Tibial artery (tissue), 4 donors: ENCODE measurements at regions not wholly inside any gene's neighbourhood (a gene's known extent, or its start where the extent isn't known, plus 50 kb on each side); places are given as distances from the start of the nearest gene placed in this dataset.

Source experiments
- DNase-seq, 2 donors: peaks; one replicate each; pipeline ENCODE4 v3.0.0-alpha.2; 2019
- H3K27ac ChIP-seq, 2 donors: fragments of 200-600 bp; sonication (generic) in 1 of 2; 1 replicate in 1 of 2; 2 replicates in 1 of 2; pipeline ENCODE4 v1.5.1; 2018 to 2019; ENCODE audit warnings: mild to moderate bottlenecking in 1 of 2
- H3K27me3 ChIP-seq, 2 donors: fragments of 200-600 bp; sonication (generic) in 1 of 2; one replicate each; pipeline versions ENCODE4 v1.5.1 to v1.6.0; 2016 to 2019
- H3K36me3 ChIP-seq, 3 donors: fragments of 200-600 bp; sonication (generic) in 2 of 3; one replicate each; pipeline ENCODE4 v1.5.1; 2016 to 2019; ENCODE audit warnings: mild to moderate bottlenecking in 2 of 3
- H3K4me1 ChIP-seq, 4 donors: fragments of 200-600 bp; sonication (generic) in 2 of 4; 1 replicate in 3 of 4; 2 replicates in 1 of 4; pipeline ENCODE4 v1.5.1; 2016 to 2019
- H3K4me3 ChIP-seq, 2 donors: fragments of 200-600 bp; sonication (generic) in 1 of 2; 1 replicate in 1 of 2; 2 replicates in 1 of 2; pipeline ENCODE4 v1.5.1; 2018 to 2019; ENCODE audit warnings: mild to moderate bottlenecking in 2 of 2
- H3K9me3 ChIP-seq, 3 donors: fragments of 200-600 bp; sonication (generic) in 1 of 3; one replicate each; pipeline ENCODE4 v1.5.1; 2016 to 2019
- CTCF ChIP-seq, 2 experiments: fragments of 200-600 bp in 1 of 2; fragments of 450-650 bp in 1 of 2; IDR thresholded peaks; one replicate each; pipeline ENCODE4 v1.5.1; 2017 to 2019; ENCODE audit warnings: antibody characterized with exemption in 2 of 2, mild to moderate bottlenecking in 1 of 2, moderate library complexity in 1 of 2
- intact Hi-C: fragments of 100-400 bp; cut with DNase I; formaldehyde crosslinking; loops from one replicate; pipeline ENCODE4 v1.15.0; 2023; ENCODE audit warnings: low total_unique reads

GRCh38 chr22:49056301-49056700 is 771.4 kb downstream of the BRD1 start:
- TF ChIP-seq CTCF (IDR thresholded peaks at IDR 0.05), result no peak
- peak in 1 of 2 donors; percentile 25 for DNase-seq
- intact Hi-C loops, result no loop called here
- Histone ChIP-seq H3K9me3 (no peaks in the 10 kb centered on the region), H3K4me1 (no peaks in the 10 kb centered on the region), H3K27me3 (peaks cover 0 to 14% of the 10 kb centered on the region in 2 donors), H3K27ac (no peak overlapping the region), H3K36me3 (no peaks in the 10 kb centered on the region), H3K4me3 (no peak overlapping the region)

GRCh38 chr22:49055406-49055805 is 772.3 kb downstream of the BRD1 start:
- no peak overlapping the region for H3K4me3 ChIP-seq
- no peaks in the 10 kb centered on the region for H3K9me3 ChIP-seq
- no peak for TF ChIP-seq CTCF (IDR thresholded peaks at IDR 0.05)
- H3K27ac ChIP-seq, result no peak overlapping the region
- intact Hi-C loops, result no loop called here
- peak in 1 of 2 donors; percentile 49 for DNase-seq
- no peaks in the 10 kb centered on the region for H3K4me1 ChIP-seq
- H3K36me3 ChIP-seq, result no peaks in the 10 kb centered on the region
- peaks cover 0 to 14% of the 10 kb centered on the region in 2 donors for H3K27me3 ChIP-seq

- TF ChIP-seq CTCF (IDR thresholded peaks at IDR 0.05), result no peak
- intact Hi-C loops, result no loop called here
- no peaks in the 10 kb centered on the region for H3K36me3 ChIP-seq
- no peak for DNase-seq
- no peak overlapping the region for H3K27ac ChIP-seq
- H3K27me3 ChIP-seq, result peaks cover 0 to 5% of the 10 kb centered on the region in 2 donors
- no peaks in the 10 kb centered on the region for H3K4me1 ChIP-seq
- no peaks in the 10 kb centered on the region for H3K9me3 ChIP-seq
- H3K4me3 ChIP-seq, result no peak overlapping the region
Measured at GRCh38 chr22:49053578-49053977, 774.1 kb downstream of the BRD1 start.

GRCh38 chr22:49052560-49052959 is 775.1 kb downstream of the BRD1 start:
- no peaks in the 10 kb centered on the region for H3K27me3 ChIP-seq
- H3K4me3 ChIP-seq, result peak overlapping the region; percentile 39 to 49
- H3K36me3 ChIP-seq, result no peaks in the 10 kb centered on the region
- H3K9me3 ChIP-seq, result no peaks in the 10 kb centered on the region
- no peak overlapping the region for H3K27ac ChIP-seq
- no peaks in the 10 kb centered on the region for H3K4me1 ChIP-seq
- intact Hi-C loops, result no loop called here
- TF ChIP-seq CTCF (IDR thresholded peaks at IDR 0.05), result no peak
- DNase-seq, result peak; percentile 7 to 19

GRCh38 chr22:49052023-49052538 is 775.6 kb downstream of the BRD1 start:
- intact Hi-C loops, result no loop called here
- H3K27ac ChIP-seq, result no peak overlapping the region
- H3K4me3 ChIP-seq, result peak overlapping the region; percentile 39 to 49
- H3K4me1 ChIP-seq, result no peaks in the 10 kb centered on the region
- DNase-seq, result peak; percentile 17 to 55
- TF ChIP-seq CTCF (IDR thresholded peaks at IDR 0.05), result no peak
- H3K36me3 ChIP-seq, result no peaks in the 10 kb centered on the region
- no peaks in the 10 kb centered on the region for H3K9me3 ChIP-seq
- H3K27me3 ChIP-seq, result no peaks in the 10 kb centered on the region
